HS-5 (cell line): ENCODE measurements at regions not wholly inside any gene's neighbourhood (a gene's known extent, or its start where the extent isn't known, plus 50 kb on each side); places are given as distances from the start of the nearest gene placed in this dataset.
"Not testable (repeated sequence)": the region's sequence is repeated elsewhere in the genome, so short reads cannot be mapped to it uniquely, and the experiment has no call there.

Source experiments
- DNase-seq: peaks from one replicate; pipeline ENCODE4 v3.0.0-alpha.2; 2012; ENCODE audit warnings: low read depth

GRCh38 chr11:41519696-41520095 lies 60.2 kb upstream of the LRRC4C start:
- DNase-seq = no peak

- peak; percentile 4 for DNase-seq
These were observed 62.9 kb upstream of the LRRC4C start for GRCh38 chr11:41522391-41522790.

- DNase-seq = no peak
These were observed 63.6 kb upstream of the LRRC4C start for GRCh38 chr11:41522899-41523672.

GRCh38 chr11:41527530-41527929 lies 68.1 kb upstream of the LRRC4C start:
- no peak for DNase-seq

GRCh38 chr11:41532413-41532812 lies 73.0 kb upstream of the LRRC4C start:
- DNase-seq = no peak

- no peak for DNase-seq
These were observed 74.3 kb upstream of the LRRC4C start for GRCh38 chr11:41533761-41534160.

- DNase-seq = no peak
These were observed 74.9 kb upstream of the LRRC4C start for GRCh38 chr11:41534391-41534790.

GRCh38 chr11:41534861-41535260 lies 75.4 kb upstream of the LRRC4C start:
- no peak for DNase-seq

- no peak for DNase-seq
These were observed 76.6 kb upstream of the LRRC4C start for GRCh38 chr11:41536021-41536568.

GRCh38 chr11:41544902-41545301 lies 85.5 kb upstream of the LRRC4C start:
- DNase-seq = not testable (repeated sequence)

GRCh38 chr11:41578421-41579051 lies 119.1 kb upstream of the LRRC4C start:
- DNase-seq = no peak

- DNase-seq = no peak
These were observed 120.1 kb upstream of the LRRC4C start for GRCh38 chr11:41579546-41579945.

GRCh38 chr11:41609511-41609910 lies 150.1 kb upstream of the LRRC4C start:
- no peak for DNase-seq

- no peak for DNase-seq
These were observed 153.0 kb upstream of the LRRC4C start for GRCh38 chr11:41612415-41612814.

GRCh38 chr11:41613326-41613725 lies 153.9 kb upstream of the LRRC4C start:
- no peak for DNase-seq

- no peak for DNase-seq
These were observed 163.4 kb upstream of the LRRC4C start for GRCh38 chr11:41622707-41623359.

GRCh38 chr11:41659985-41660384 lies 200.5 kb upstream of the LRRC4C start:
- DNase-seq = no peak

- no peak for DNase-seq
These were observed 201.1 kb upstream of the LRRC4C start for GRCh38 chr11:41660585-41660984.

GRCh38 chr11:41665441-41666360 lies 206.2 kb upstream of the LRRC4C start:
- DNase-seq = no peak

GRCh38 chr11:41666951-41667653 lies 207.7 kb upstream of the LRRC4C start:
- DNase-seq = no peak

- DNase-seq = no peak
These were observed 215.8 kb upstream of the LRRC4C start for GRCh38 chr11:41675205-41675604.
